Ishikawa (cell line): ENCODE measurements at regions not wholly inside any gene's neighbourhood (a gene's known extent, or its start where the extent isn't known, plus 50 kb on each side); places are given as distances from the start of the nearest gene placed in this dataset.

Experiments used
- CEBPB ChIP-seq: IDR thresholded peaks from 2 replicates; pipeline ENCODE4 v1.6.1; 2012
- CREB1 ChIP-seq: IDR thresholded peaks from 2 replicates; pipeline ENCODE4 v1.6.1; 2012; ENCODE audit warnings: low read depth
- EGR1 ChIP-seq: IDR thresholded peaks from 2 replicates; pipeline ENCODE4 v1.6.1; 2012
- EP300 ChIP-seq: IDR thresholded peaks from 2 replicates; pipeline ENCODE4 v1.6.1; 2012; ENCODE audit warnings: borderline replicate concordance
- FOXM1 ChIP-seq: IDR thresholded peaks from 2 replicates; pipeline ENCODE4 v1.6.1; 2012; ENCODE audit warnings: low read depth, borderline replicate concordance
- NFIC ChIP-seq: IDR thresholded peaks from 2 replicates; pipeline ENCODE4 v1.6.1; 2012
- RAD21 ChIP-seq: IDR thresholded peaks from 2 replicates; pipeline ENCODE4 v1.6.1; 2012; ENCODE audit warnings: low read depth
- TAF1 ChIP-seq: IDR thresholded peaks from 2 replicates; pipeline ENCODE4 v1.6.1; 2012; ENCODE audit warnings: low read depth, mild to moderate bottlenecking
- TCF12 ChIP-seq: IDR thresholded peaks from 2 replicates; pipeline ENCODE4 v1.6.1; 2012; ENCODE audit warnings: low read depth
- TEAD4 ChIP-seq: IDR thresholded peaks from 2 replicates; pipeline ENCODE4 v1.6.1; 2012
- YY1 ChIP-seq: IDR thresholded peaks from 2 replicates; pipeline ENCODE4 v1.6.1; 2012; ENCODE audit warnings: low read depth
- ZBTB7A ChIP-seq: IDR thresholded peaks from 2 replicates; pipeline ENCODE4 v1.6.1; 2012; ENCODE audit warnings: low read depth
- TF ChIP-seq, protein P1 (sequence below): IDR thresholded peaks from 2 replicates; pipeline ENCODE4 v1.6.1; 2012
- TF ChIP-seq, protein P2 (sequence below): IDR thresholded peaks from 2 replicates; pipeline ENCODE4 v1.6.1; 2012
- TF ChIP-seq, protein P3 (sequence below): IDR thresholded peaks from 2 replicates; pipeline ENCODE4 v1.6.1; 2012; ENCODE audit warnings: low read depth, mild to moderate bottlenecking

GRCh38 chr7:17516771-17517170, 218.3 kb downstream of the AHR start:
- TF ChIP-seq YY1, result no peak
- TF ChIP-seq, protein P1, sequence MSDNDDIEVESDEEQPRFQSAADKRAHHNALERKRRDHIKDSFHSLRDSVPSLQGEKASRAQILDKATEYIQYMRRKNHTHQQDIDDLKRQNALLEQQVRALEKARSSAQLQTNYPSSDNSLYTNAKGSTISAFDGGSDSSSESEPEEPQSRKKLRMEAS, result no peak
- TF ChIP-seq TAF1, result no peak
- no peak for TF ChIP-seq FOXM1
- TF ChIP-seq EGR1, result no peak
- TF ChIP-seq NFIC, result no peak
- TF ChIP-seq CEBPB, result no peak
- TF ChIP-seq TCF12, result no peak
- TF ChIP-seq TEAD4, result no peak
- no peak for TF ChIP-seq EP300
- TF ChIP-seq, protein P2, sequence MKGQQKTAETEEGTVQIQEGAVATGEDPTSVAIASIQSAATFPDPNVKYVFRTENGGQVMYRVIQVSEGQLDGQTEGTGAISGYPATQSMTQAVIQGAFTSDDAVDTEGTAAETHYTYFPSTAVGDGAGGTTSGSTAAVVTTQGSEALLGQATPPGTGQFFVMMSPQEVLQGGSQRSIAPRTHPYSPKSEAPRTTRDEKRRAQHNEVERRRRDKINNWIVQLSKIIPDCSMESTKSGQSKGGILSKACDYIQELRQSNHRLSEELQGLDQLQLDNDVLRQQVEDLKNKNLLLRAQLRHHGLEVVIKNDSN, result no peak
- no peak for TF ChIP-seq CREB1
- TF ChIP-seq, protein P3, sequence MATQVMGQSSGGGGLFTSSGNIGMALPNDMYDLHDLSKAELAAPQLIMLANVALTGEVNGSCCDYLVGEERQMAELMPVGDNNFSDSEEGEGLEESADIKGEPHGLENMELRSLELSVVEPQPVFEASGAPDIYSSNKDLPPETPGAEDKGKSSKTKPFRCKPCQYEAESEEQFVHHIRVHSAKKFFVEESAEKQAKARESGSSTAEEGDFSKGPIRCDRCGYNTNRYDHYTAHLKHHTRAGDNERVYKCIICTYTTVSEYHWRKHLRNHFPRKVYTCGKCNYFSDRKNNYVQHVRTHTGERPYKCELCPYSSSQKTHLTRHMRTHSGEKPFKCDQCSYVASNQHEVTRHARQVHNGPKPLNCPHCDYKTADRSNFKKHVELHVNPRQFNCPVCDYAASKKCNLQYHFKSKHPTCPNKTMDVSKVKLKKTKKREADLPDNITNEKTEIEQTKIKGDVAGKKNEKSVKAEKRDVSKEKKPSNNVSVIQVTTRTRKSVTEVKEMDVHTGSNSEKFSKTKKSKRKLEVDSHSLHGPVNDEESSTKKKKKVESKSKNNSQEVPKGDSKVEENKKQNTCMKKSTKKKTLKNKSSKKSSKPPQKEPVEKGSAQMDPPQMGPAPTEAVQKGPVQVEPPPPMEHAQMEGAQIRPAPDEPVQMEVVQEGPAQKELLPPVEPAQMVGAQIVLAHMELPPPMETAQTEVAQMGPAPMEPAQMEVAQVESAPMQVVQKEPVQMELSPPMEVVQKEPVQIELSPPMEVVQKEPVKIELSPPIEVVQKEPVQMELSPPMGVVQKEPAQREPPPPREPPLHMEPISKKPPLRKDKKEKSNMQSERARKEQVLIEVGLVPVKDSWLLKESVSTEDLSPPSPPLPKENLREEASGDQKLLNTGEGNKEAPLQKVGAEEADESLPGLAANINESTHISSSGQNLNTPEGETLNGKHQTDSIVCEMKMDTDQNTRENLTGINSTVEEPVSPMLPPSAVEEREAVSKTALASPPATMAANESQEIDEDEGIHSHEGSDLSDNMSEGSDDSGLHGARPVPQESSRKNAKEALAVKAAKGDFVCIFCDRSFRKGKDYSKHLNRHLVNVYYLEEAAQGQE, result no peak
- TF ChIP-seq RAD21, result no peak
- TF ChIP-seq ZBTB7A, result no peak

DNA sequence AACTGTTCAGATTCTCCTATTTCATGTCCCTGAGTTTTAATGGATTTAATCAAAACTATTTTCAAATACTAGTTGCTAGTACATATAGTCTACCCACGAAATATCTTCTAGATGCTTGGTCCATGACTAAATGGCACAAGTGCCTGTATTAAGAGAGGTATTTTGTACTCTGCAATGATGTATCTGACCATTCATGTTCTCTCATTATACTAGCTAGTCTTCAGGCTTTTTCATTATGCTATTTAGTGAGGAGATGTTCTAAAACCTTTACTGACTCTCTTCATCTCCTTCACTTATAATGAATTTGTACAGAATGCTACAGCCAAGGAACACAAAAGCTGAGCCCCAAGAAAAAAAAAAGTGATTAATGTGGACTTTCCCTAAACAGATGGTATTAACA, 222.5 kb downstream of the AHR start:
- TF ChIP-seq YY1, result no peak
- TF ChIP-seq, protein P1, result no peak
- no peak for TF ChIP-seq EGR1
- no peak for TF ChIP-seq TAF1

- no peak for TF ChIP-seq CEBPB
- TF ChIP-seq, protein P2, result no peak
- no peak for TF ChIP-seq TCF12
- no peak for TF ChIP-seq FOXM1
- TF ChIP-seq EP300, result no peak
- TF ChIP-seq RAD21, result no peak
- no peak for TF ChIP-seq TAF1
- no peak for TF ChIP-seq YY1
- TF ChIP-seq, protein P1, result no peak
- no peak for TF ChIP-seq CREB1
- TF ChIP-seq NFIC, result no peak
- no peak for TF ChIP-seq ZBTB7A
- TF ChIP-seq TEAD4, result no peak
- TF ChIP-seq, protein P3, result no peak
These were observed 223.0 kb downstream of the AHR start for GRCh38 chr7:17521437-17521836.

- no peak for TF ChIP-seq TAF1
- no peak for TF ChIP-seq NFIC
- TF ChIP-seq CEBPB, result no peak
- TF ChIP-seq, protein P1, result no peak
- TF ChIP-seq EP300, result no peak
- no peak for TF ChIP-seq TCF12
- TF ChIP-seq, protein P3, result no peak
- no peak for TF ChIP-seq RAD21
- no peak for TF ChIP-seq CREB1
- no peak for TF ChIP-seq FOXM1
- no peak for TF ChIP-seq EGR1
- no peak for TF ChIP-seq TEAD4
- TF ChIP-seq, protein P2, result no peak
These were observed 225.6 kb downstream of the AHR start for GRCh38 chr7:17523813-17524739.
